ENCODE measurements at regions not wholly inside any gene's neighbourhood (a gene's known extent, or its start where the extent isn't known, plus 50 kb on each side); places are given as distances from the start of the nearest gene placed in this dataset.
"Not testable (repeated sequence)": the region's sequence is repeated elsewhere in the genome, so short reads cannot be mapped to it uniquely, and the experiment has no call there.

GRCh38 chr19:34041925-34042521, 130.3 kb upstream of the LSM14A start:
- ATAC-seq, result peak; percentile 47 to 65
- Histone ChIP-seq H3K4me1 (ENCODE audit: control insufficient read depth, insufficient read depth, low read length) (no peaks in the 10 kb centered on the region), H3K27me3 (ENCODE audit: control insufficient read depth, insufficient read depth) (no peaks in the 10 kb centered on the region), H3K9me3 (ENCODE audit: control insufficient read depth, low read length) (no peaks in the 10 kb centered on the region), H3K27ac (ENCODE audit: low read length) (no peak overlapping the region), H3K4me3 (ENCODE audit: low read length) (no peak overlapping the region)
- DNase-seq, result peak; percentile 70 to 87 (median 84)
- 22% methylated on average over 15 of the region's 15 CpGs for WGBS
- intact Hi-C loops (cut with DNase I), result loop anchor here in 2 of 4 donors (5.0 to 10.0 kb wide), 2 partner anchors 103 to 105 kb away; no protein-coding TSS in a partner anchor

GRCh38 chr19:34044021-34044420, 128.3 kb upstream of the LSM14A start:
- H3K4me1 ChIP-seq (ENCODE audit: control insufficient read depth, insufficient read depth, low read length), result no peaks in the 10 kb centered on the region
- no peaks in the 10 kb centered on the region for H3K9me3 ChIP-seq (ENCODE audit: control insufficient read depth, low read length)
- no peak overlapping the region for H3K4me3 ChIP-seq (ENCODE audit: low read length)
- DNase-seq, result no peak
- no peaks in the 10 kb centered on the region for H3K27me3 ChIP-seq (ENCODE audit: control insufficient read depth, insufficient read depth)
- no peak overlapping the region for H3K27ac ChIP-seq (ENCODE audit: low read length)
- no peak for ATAC-seq
- intact Hi-C loops (cut with DNase I), result loop anchor here in 2 of 4 donors (5.0 to 10.0 kb wide), 2 partner anchors 101 to 103 kb away; no protein-coding TSS in a partner anchor
- WGBS, result 49% methylated on average over 2 of the region's 2 CpGs

GRCh38 chr19:34049944-34050343, 122.4 kb upstream of the LSM14A start:
- H3K27me3 ChIP-seq (ENCODE audit: control insufficient read depth, insufficient read depth), result no peaks in the 10 kb centered on the region
- intact Hi-C loops (cut with DNase I), result loop anchor here in 1 of 4 donors (10.0 kb wide), 1 partner anchor 95 kb away; no protein-coding TSS in a partner anchor

GRCh38 chr19:34050430-34050829, 121.9 kb upstream of the LSM14A start:
- H3K9me3 ChIP-seq (ENCODE audit: control insufficient read depth, low read length); H3K4me3 ChIP-seq (ENCODE audit: low read length); ATAC-seq; H3K27ac ChIP-seq (ENCODE audit: low read length); H3K27me3 ChIP-seq (ENCODE audit: control insufficient read depth, insufficient read depth); DNase-seq; intact Hi-C loops (cut with DNase I); H3K4me1 ChIP-seq (ENCODE audit: control insufficient read depth, insufficient read depth, low read length): not testable (repeated sequence)
- 86% methylated on average over 3 of the region's 3 CpGs for WGBS

More at GRCh38 chr19:34049944-34050343, 122.4 kb upstream of the LSM14A start:
- Histone ChIP-seq H3K9me3 (ENCODE audit: control insufficient read depth, low read length) (no peaks in the 10 kb centered on the region), H3K27ac (ENCODE audit: low read length) (no peak overlapping the region), H3K4me1 (ENCODE audit: control insufficient read depth, insufficient read depth, low read length) (no peaks in the 10 kb centered on the region), H3K4me3 (ENCODE audit: low read length) (no peak overlapping the region)
- ATAC-seq (no peak), DNase-seq (no peak)
- 90% methylated on average over 3 of the region's 3 CpGs for WGBS

GRCh38 chr19:34051255-34051654, 121.0 kb upstream of the LSM14A start:
- intact Hi-C loops (cut with DNase I), result no loop called here
- WGBS, result 86% methylated on average over 3 of the region's 3 CpGs
- no peak overlapping the region for H3K27ac ChIP-seq (ENCODE audit: low read length)
- DNase-seq, result no peak
- H3K27me3 ChIP-seq (ENCODE audit: control insufficient read depth, insufficient read depth), result no peaks in the 10 kb centered on the region
- H3K4me1 ChIP-seq (ENCODE audit: control insufficient read depth, insufficient read depth, low read length), result no peaks in the 10 kb centered on the region
- H3K9me3 ChIP-seq (ENCODE audit: control insufficient read depth, low read length), result no peaks in the 10 kb centered on the region
- H3K4me3 ChIP-seq (ENCODE audit: low read length), result no peak overlapping the region
- no peak for ATAC-seq

- ATAC-seq (no peak), DNase-seq (no peak)
- H3K27me3 ChIP-seq (ENCODE audit: control insufficient read depth, insufficient read depth), result no peaks in the 10 kb centered on the region
- H3K9me3 ChIP-seq (ENCODE audit: control insufficient read depth, low read length), result no peaks in the 10 kb centered on the region
- H3K4me3 ChIP-seq (ENCODE audit: low read length), result no peak overlapping the region
- 88% methylated on average over 1 of the region's 1 CpG for WGBS
- no peaks in the 10 kb centered on the region for H3K4me1 ChIP-seq (ENCODE audit: control insufficient read depth, insufficient read depth, low read length)
- no peak overlapping the region for H3K27ac ChIP-seq (ENCODE audit: low read length)
- intact Hi-C loops (cut with DNase I), result no loop called here
Observed at GRCh38 chr19:34057155-34057554, 115.1 kb upstream of the LSM14A start.

GRCh38 chr19:34066007-34066643, 106.2 kb upstream of the LSM14A start:
- 30% methylated on average over 14 of the region's 14 CpGs for WGBS
- ATAC-seq (no peak), DNase-seq (no peak)
- H3K4me1 ChIP-seq (ENCODE audit: control insufficient read depth, insufficient read depth, low read length), result no peaks in the 10 kb centered on the region
- no peak overlapping the region for H3K27ac ChIP-seq (ENCODE audit: low read length)
- H3K4me3 ChIP-seq (ENCODE audit: low read length), result no peak overlapping the region
- intact Hi-C loops (cut with DNase I), result no loop called here
- H3K9me3 ChIP-seq (ENCODE audit: control insufficient read depth, low read length), result no peaks in the 10 kb centered on the region
- no peaks in the 10 kb centered on the region for H3K27me3 ChIP-seq (ENCODE audit: control insufficient read depth, insufficient read depth)

GRCh38 chr19:34067861-34068271, 104.4 kb upstream of the LSM14A start:
- peaks cover 3% of the 10 kb centered on the region for H3K27me3 ChIP-seq (ENCODE audit: control insufficient read depth, insufficient read depth)
- intact Hi-C loops (cut with DNase I), result no loop called here

GRCh38 chr19:34075661-34076091, 96.6 kb upstream of the LSM14A start:
- Histone ChIP-seq H3K27ac (ENCODE audit: low read length) (no peak overlapping the region), H3K4me1 (ENCODE audit: control insufficient read depth, insufficient read depth, low read length) (no peaks in the 10 kb centered on the region), H3K4me3 (ENCODE audit: low read length) (no peak overlapping the region), H3K9me3 (ENCODE audit: control insufficient read depth, low read length) (no peaks in the 10 kb centered on the region), H3K27me3 (ENCODE audit: control insufficient read depth, insufficient read depth) (peaks cover 3% of the 10 kb centered on the region)
- intact Hi-C loops (cut with DNase I), result no loop called here
- WGBS, result 42% methylated on average over 3 of the region's 3 CpGs
- ATAC-seq, result no peak
- no peak for DNase-seq

More at GRCh38 chr19:34067861-34068271, 104.4 kb upstream of the LSM14A start:
- 83% methylated on average over 7 of the region's 7 CpGs for WGBS
- Histone ChIP-seq H3K27ac (ENCODE audit: low read length) (no peak overlapping the region), H3K4me3 (ENCODE audit: low read length) (no peak overlapping the region), H3K9me3 (ENCODE audit: control insufficient read depth, low read length) (no peaks in the 10 kb centered on the region), H3K4me1 (ENCODE audit: control insufficient read depth, insufficient read depth, low read length) (no peaks in the 10 kb centered on the region)
- DNase-seq, result no peak
- no peak for ATAC-seq

- Histone ChIP-seq H3K4me3 (ENCODE audit: low read length) (no peak overlapping the region), H3K27ac (ENCODE audit: low read length) (no peak overlapping the region), H3K9me3 (ENCODE audit: control insufficient read depth, low read length) (no peaks in the 10 kb centered on the region), H3K4me1 (ENCODE audit: control insufficient read depth, insufficient read depth, low read length) (no peaks in the 10 kb centered on the region), H3K27me3 (ENCODE audit: control insufficient read depth, insufficient read depth) (no peaks in the 10 kb centered on the region)
- ATAC-seq (no peak), DNase-seq (no peak)
- WGBS, result 48% methylated on average over 10 of the region's 10 CpGs
- intact Hi-C loops (cut with DNase I), result no loop called here
Observed at GRCh38 chr19:34082289-34083077, 89.8 kb upstream of the LSM14A start.
